Stimulated activated CD4-positive, alpha-beta T cell treated with anti-CD3 and anti-CD28 coated beads, Interleukin-1b, Interleukin-23, amount 100 ng/mL, for 4 hours (primary cell): ENCODE measurements at regions not wholly inside any gene's neighbourhood (a gene's known extent, or its start where the extent isn't known, plus 50 kb on each side); places are given as distances from the start of the nearest gene placed in this dataset.

Experiments used
- DNase-seq, 2 donors: peaks; one replicate each; pipeline ENCODE4 v3.0.0-alpha.2; 2020; ENCODE audit warnings: low read depth in 2 of 2

DNA sequence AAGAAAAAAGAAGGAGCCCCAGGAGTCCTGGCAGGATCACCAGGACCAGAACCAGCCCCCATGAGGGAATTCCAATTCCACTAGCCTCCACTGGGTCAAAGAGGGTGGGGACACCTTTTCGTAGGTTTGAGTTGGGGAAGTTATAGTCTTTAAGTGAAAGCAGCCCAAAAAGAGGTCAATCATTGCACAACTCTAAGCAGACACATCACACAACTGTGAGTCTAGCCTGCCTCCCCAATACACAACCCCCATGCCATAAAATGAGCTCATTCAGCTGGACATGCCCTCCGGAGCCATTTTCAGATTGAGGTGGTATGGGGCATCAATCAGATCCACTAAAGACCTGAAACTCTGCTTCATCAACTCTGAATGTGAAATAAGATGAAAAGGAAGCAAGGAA is 179.9 kb downstream of the NPHP4 start:
- DNase-seq = no peak

DNA sequence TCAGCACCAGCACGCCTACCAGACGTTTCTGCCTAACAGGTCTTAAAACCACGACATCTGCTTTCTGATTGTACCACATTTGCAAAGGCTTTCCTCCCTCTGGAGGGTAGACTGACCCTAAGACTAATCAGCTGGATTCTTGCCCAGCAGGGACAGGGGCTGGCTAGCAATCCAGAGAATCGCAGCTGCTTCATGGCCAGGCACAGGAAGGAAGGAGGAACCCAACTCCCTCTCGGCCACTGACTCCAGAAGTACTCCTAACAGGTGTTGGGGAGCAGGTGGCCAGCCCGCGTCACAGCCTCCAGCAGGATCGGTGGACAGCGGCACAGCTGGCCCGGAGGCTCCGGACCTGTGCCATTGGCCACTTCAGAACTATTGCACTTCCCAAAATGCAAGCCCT is 180.8 kb downstream of the NPHP4 start:
- no peak for DNase-seq

DNA sequence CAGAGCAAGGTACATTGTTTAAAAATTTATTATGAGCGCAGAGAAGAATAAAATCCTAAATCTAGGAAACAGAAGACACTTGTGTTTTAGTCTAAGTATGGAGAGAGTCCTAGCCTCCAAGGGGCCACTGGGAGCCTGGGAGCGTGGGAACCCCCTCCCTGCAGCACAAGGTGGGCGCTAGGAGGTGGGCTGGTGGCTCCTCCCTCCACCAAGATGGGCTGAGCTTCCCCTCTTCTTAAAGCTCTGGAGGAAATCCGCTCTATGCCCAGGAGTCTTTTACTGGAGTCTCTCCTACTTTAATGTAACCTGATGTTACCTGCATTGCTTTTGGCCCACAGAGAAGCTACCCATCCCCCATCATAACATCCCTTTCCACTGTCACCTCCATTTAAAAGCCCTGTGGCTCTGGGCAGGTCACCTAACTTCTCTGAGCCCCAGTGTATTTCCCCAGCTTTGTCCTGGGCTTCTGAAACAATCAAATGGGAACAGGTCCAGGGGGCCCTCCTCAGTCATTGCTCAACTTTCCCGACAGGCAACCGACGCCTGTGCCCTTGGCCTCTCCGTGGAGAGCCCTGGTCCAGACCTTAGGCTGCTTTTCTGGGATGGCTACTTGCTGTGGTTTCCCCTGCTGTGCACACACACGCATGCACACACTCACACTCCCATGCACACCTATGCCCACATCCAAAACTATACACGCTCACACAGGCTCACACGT is 181.5 kb downstream of the NPHP4 start:
- no peak for DNase-seq

DNA sequence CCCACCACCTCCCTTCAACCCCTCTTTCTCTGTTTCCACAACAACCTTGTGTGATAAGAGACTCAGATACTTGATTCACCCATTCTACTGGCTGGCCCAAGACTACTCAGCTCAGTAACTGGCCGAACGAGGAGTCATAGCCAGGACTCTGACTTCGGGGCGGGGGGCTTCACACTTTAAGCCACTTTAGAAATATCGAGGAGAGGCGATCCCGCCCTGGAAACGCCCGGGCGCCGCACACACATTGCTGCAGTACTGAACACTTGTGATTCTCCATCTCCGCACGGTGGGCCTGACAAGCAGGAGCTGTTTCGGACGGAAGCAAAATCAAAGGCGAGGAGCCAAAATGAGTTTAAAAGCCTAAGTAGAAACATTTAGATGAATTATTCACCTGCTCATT is 182.1 kb downstream of the NPHP4 start:
- DNase-seq = no peak

DNA sequence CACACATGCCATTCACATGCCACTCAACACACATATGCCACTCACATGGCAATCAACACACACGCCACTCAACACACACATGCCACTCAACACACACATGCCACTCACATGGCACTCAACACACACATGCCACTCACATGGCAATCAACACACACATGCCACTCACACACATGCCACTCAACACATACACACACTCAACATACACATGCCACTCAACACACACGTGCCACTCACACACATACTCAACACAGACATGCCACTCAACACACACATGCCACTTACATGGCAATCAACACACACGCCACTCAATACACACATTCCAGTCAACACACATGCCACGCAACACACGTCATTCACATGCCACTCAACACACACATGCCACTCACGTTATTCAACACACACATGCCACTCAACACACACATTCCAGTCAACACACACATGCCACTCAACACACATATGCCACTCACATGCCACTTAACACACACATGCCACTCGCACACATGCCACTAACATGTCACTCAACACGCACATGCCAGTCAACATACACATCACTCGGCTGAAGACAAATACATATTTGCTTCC is 182.9 kb downstream of the NPHP4 start:
- no peak for DNase-seq

DNA sequence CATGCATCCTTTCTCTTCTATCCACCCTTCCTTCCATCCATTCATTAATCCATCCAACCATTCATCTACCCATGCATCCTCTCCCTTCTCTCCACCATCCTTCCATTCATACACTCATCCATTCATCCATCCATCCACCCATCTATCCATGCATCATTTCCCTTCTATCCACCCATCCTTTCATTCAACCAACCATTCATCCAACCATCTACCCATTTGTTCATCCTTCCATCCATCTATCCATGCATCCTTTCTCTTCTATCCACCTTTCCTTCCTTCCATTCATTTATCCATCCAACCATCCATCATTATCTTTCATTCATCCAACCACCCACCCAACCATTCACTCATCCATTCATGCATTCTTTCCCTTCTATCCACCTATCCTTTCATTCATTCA is 188.4 kb downstream of the NPHP4 start:
- DNase-seq = no peak

DNA sequence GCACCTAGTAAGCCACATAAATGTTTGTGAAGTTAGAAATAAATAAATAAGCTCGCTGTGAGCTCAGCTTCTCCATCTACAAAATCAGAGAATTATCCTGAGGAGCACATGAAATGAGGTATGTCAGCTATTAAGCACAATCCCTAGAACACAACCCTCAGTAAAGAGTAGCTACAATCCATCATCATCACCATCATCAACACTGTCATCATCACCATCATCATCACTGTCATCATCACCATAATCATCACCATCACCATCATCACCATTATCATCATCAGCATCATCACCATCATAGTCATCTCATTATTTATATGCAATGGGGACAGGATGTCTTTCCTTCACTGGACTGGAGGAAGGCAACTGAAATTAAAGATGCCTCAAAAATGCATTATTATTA is 189.6 kb downstream of the NPHP4 start:
- DNase-seq = no peak

DNA sequence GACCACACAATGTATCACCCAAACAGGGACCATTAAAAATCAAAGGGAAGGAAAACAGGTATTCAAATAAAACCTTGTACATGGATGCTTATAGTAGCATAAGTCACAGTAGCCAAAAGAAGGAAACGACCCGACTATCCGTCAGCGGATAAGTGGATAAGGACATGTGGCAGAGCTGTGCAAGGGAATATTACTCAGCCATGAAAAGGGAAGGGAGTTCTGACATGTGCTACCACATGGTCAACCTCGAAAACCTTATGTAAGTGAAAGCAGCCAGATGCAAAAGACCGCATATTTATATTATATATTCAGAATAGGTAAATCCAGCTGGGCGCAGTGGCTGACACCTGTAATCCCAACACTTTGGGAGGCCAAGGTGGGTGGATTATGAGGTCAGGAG is 193.3 kb downstream of the NPHP4 start:
- DNase-seq = no peak

DNA sequence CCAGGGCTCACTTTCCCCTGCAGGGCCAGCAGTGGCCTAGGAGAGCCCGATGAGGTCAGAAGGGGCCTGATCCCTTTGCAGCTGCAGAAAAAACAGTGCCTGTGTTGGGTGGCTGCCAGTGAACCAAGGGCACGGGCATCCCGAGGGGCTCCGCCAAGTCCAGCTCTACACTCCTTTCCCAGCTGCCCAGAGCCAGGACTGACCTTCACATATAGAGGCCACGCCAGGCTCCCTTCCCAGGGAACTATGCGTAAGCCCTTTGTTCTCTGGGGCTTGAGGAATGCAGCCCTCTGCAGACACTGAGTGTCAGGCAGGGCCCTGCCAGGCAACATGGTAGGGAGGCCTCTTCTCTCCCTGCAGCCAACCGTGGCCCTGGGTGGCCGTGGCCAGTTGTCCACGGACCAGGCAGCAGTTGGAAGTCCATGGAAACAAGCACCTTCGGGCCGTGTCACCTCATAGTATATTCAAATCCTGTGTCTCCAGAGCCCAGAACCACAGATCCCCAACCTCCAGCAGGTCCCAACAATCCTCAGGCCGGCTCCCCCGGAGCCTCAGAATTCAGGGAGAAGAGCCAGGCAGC is 194.0 kb downstream of the NPHP4 start:
- no peak for DNase-seq

DNA sequence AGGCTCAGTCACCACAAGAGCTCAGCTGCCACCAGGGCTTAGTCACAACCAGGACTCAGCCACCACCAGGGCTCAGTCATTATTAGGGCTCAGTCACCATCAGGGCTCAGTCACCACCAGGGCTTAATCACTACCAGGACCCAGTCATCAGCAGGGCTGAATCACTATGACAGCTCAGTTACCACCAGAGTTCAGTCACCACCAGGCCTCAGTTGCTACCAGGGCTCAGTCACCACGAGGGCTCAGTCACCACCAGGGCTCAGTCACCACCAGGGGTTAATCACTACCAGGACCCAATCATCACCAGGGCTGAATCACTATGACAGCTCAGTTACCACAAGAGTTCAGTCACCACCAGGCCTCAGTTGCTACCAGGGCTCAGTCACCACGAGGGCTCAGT is 196.2 kb downstream of the NPHP4 start:
- no peak for DNase-seq

DNA sequence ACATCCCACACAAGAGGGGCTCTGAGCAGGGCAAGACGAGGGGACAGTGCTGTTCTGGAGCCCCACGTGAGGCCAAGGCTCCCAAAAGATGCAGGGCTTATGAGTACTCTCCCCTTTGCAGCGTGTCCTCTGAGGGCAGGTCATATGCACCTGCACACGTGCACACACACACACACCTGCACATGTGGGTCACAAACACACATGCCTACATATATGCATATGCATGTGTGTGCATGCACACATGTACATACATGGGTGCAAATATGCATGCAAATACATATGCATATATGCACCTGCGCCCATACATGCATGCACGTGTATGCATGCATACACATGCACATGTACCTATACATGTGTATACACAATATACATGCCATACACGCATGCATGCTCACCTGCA is 197.9 kb downstream of the NPHP4 start:
- DNase-seq = no peak

DNA sequence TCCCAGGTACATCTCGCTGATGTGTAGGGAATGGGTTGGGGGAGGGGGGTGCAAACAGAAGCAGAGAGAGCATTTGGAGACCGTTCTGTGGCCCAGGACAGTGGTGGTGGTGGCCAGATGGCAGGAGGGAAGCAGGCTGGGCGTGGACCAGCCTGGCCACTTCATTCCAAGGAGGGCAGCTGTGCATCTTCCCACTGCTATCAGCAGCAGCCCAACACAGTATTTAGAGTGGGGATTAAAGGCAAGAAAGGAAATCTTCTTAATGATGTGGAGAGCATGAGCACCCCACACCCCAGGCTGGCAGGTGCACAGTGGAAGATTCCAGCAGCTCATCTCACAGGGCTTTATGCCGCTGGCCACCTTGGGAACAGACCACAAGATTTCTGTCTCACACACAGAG is 198.7 kb downstream of the NPHP4 start:
- DNase-seq = no peak

DNA sequence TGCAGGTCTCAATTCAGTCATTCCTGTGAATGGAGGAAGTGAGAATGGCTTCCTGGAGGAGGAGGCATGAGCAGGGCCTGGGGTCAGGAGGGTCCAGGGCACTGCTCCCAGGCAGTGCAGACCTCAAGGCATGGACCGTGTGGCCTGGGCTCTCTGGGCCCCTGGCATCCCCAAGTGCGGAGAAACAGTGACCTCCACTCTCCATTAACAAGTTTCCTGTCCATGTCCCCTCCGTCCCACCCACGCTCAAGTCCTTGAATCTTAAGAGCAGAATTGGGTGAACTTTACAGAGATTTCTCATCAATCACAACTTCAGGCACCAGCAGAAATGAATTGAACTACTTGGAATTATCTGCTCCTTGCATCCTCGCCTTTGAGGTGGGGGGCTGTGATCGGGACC is 211.1 kb downstream of the NPHP4 start:
- DNase-seq = no peak

DNA sequence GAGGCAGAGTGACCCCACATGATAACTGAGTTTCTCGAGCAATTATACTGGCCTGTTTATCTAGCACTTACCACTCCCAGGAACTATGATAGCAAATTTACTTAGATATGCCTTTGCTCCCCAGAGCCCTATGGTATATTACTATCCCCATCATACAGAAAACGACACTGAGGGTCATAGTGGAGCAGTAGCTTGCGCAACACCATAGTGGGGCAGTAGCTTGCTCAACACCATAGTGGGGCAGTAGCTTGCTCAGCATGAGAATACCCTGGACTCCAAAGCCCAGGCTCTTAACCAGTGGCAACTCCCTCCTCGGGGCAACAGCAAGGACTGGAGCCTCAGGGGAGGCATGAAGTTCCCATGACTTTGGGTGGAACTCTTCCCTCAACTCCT is 211.9 kb downstream of the NPHP4 start:
- no peak for DNase-seq

DNA sequence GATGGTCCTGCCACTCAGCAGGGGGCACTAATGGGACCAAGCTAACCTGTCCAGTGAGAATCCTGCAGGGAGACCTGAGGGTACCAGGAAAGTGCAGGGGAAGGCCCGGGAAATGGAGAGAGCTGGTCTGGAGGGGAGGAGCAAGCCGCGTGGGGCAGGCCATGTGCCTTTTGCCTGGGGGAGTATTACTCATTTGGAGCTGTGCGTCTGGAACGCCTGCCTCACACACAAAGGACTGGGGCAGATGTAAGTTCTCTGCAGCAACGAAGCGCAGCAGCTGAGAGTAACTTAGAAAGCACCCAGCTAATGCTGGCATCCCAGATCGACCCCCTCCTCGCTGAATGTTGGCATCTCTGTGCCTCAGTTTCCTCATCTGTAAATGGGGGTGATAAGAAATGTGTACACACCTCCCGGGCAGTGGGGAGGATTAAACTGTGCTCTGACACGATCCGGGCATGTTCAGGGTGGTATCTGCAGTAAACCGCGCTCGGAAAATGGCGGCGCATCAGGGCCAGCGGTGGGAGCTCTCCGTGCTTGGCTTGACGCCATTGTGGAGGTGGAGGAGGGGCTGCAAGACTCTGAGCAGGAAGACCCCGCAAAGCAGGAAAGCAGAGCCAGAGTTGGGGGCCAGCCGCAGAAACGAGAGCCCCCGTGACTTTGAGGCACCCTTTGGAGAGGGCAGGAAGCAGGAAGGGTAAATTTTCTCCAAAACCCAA is 212.5 kb downstream of the NPHP4 start:
- DNase-seq = no peak

DNA sequence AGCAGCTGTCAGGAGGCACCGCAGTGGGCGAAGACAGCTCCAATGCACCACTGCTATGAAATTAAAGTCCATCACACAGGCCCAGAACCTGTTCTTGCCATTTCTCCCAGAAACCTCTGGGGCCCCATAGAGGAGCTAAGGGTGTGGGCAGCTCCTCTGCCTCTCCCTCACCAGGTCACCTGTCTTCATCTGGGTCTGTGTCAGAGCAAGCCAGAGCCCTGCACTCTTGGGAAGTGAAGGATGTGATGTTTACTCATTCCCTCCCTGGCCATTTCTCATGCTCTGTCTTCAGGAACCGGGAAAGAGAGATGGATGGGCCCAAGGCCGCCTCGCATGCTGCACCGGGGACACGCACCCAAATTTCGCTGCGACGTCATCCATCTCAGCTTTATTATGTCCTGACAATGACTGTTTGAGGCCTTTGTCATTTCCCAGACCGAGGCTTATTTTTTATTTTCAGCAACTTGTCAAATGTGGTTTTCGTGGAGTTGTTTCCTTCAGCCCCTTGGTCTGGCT is 216.1 kb downstream of the NPHP4 start:
- DNase-seq = no peak

DNA sequence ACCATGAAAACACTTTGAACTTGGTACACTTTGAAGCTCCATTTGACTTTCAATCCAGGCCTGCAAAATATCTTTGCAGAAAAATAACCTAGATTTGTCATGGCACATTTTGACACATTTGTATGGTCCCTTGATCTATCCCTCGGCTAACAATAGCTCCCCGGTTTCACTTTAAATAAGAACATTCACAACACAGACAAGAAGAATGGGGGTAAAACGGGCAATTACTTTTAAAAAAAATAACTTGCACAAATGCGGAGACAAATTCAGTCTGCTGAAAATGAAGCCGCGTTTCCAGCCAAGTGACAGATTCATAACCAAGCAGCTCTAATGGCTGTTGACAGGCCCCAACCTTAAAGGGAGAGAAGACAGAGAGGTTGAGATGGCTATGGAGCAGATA is 218.2 kb downstream of the NPHP4 start:
- no peak for DNase-seq

DNA sequence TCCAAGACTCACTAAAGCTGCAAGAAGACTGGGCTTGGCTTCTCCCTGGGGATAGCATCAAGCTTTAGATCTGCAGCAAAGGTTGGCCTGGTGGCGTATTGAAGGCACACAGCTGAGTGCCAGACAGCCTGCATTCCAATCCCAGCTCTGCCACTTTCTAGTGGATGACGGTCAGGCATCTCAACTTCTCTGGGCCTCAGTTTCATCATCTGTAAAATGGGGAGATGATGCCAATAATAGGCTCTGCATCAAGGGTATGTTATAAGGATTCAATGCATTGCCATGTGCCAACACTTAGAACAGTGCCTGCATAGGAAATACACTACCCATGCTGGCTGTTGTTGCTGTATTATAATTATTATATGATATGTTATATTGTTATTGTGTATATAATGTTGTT is 220.4 kb downstream of the NPHP4 start:
- DNase-seq = no peak

DNA sequence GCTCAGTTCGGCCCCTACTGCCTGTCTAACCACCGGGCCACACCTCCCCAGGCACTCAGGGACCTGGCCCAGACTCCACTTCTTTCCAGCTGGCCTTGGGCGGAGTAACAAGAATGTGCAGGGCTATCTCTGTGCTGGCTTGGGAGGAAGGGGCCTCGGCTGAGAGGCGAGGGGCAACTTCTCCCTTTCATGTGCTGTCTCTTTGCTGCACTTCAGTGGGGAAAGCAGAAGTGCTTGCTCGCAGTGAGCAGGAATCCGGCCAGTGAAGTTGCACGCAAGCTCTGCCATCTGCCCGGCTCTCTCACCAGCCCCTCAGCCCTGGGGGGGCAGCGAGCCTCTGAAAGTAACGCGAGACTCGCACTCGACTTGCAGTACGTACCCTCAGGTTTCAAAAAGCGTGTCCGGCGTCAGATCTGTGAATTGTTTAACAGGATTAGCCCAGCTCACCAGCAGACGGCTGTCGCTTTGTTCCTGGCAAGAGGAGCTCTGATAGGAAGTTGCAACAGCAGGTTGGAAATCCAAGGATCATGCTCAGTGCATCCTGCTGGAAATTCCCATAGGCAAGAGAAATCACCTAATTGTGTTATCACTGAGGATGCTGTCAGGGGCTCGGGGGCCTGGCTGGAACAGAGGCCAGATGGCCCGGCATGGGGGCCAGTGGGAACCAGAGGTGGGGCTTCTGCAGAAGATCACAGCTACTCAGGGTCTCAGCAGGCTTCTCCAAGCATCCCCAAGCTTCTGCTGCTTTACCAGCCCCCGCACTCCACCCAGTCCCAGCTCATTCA is 221.1 kb downstream of the NPHP4 start:
- DNase-seq = no peak

DNA sequence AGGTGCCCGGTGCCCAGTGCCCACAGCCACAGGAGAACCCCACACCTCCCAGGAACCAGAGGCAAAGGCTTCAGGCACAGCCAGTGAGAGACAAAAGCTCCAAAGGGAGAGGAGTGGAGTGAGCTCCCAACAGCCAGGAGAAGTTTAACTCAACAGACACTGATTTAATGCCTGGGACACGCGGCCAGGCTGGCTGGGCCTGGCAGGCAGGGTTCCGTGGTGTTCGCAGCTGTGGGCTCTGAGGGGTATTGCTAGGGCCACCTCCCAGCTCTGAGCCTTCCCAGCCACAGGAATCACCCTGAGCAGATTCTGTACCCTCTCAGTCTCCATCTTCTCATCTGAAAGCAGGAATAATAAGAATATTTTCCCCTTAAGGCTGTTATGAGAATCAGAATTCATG is 222.5 kb downstream of the NPHP4 start:
- DNase-seq = no peak

DNA sequence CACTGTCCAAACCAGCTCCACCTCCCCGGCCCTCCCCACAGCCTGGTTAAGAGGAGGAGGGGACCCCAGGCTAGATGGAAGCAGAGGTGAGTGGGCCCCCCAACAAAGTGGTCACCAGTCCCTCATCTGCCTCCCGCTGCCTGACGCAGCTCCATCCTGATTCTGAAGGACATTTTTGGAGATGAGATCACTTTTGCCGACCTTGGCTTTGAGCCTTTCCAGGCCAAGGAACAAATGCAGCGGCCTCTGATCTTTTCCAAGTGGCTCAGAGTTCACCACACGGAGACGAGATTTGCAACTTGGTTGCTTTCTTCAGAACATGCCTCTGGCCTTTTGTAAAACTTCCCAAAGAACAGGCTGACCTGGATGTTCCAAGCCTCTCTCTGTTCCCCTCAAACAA is 223.1 kb downstream of the NPHP4 start:
- no peak for DNase-seq

DNA sequence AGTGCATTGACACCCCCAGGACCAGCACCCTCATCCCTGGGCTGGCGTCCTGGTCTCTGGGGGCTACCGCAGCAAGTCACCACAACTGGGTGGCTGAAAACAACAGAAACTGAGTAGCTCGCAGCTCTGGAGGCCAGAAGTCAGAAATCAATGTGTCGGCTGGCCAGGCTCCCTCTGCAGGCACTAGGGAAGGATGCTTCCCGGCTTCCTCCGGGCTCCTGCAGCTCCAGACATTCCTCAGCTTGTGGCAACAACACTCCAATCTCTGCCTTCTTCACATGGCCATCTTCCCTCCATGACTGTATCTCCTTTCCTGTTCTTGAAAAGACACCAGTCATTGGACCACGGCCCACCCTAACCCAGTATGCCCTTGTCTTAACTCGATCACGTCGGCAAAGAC is 224.2 kb downstream of the NPHP4 start:
- no peak for DNase-seq
